ENCODE measurements at regions not wholly inside any gene's neighbourhood (a gene's known extent, or its start where the extent isn't known, plus 50 kb on each side); places are given as distances from the start of the nearest gene placed in this dataset.

- TF ChIP-seq CTCF (IDR thresholded peaks at IDR 0.05; ENCODE audit: low read length) (no peak), EZH2 (IDR thresholded peaks at IDR 0.05; ENCODE audit: borderline replicate concordance, low read length) (no peak)
Observed at GRCh38 chr2:175755169-175755568, 246.9 kb downstream of the LNPK start.
